WTC11 (cell line): ENCODE measurements at regions not wholly inside any gene's neighbourhood (a gene's known extent, or its start where the extent isn't known, plus 50 kb on each side); places are given as distances from the start of the nearest gene placed in this dataset.

Experiments
- ATAC-seq: fragments of 200-7000 bp; cut with Tn5 transposase; 2 replicates; pipeline ENCODE4 v1.10.0; 2021; ENCODE audit warnings: mild to moderate bottlenecking, moderate library complexity
- CTCF ChIA-PET: fragments of 300-600 bp; sonication (Branson Sonifier 250); formaldehyde crosslinking; loops from one replicate; lab custom pipeline; 2021; ENCODE audit warnings: antibody characterized with exemption; lab: Charles Lee
- POLR2A ChIA-PET: fragments of 350-600 bp; sonication (Branson Sonifier 250); formaldehyde crosslinking; loops from one replicate; lab custom pipeline; 2021; ENCODE audit warnings: antibody characterized with exemption; lab: Charles Lee
- DNase-seq: peaks from one replicate; pipeline ENCODE4 v3.0.0; 2021; ENCODE audit warnings: low spot score
- H3K27ac Mint-ChIP-seq: 2 replicates; pipeline ENCODE4 v1.8.0; 2021; ENCODE audit warnings: mixed read lengths
- H3K27me3 Mint-ChIP-seq: 2 replicates; pipeline ENCODE4 v1.8.0; 2021; ENCODE audit warnings: low read depth, mild to moderate bottlenecking, moderate library complexity, mixed read lengths
- H3K36me3 Mint-ChIP-seq: 2 replicates; pipeline ENCODE4 v1.8.0; 2021; ENCODE audit warnings: mixed read lengths
- H3K4me1 Mint-ChIP-seq: 2 replicates; pipeline ENCODE4 v1.8.0; 2022; ENCODE audit warnings: mixed read lengths
- H3K4me3 Mint-ChIP-seq: 2 replicates; pipeline ENCODE4 v1.8.0; 2021; ENCODE audit warnings: mild to moderate bottlenecking, moderate library complexity, mixed read lengths
- H3K9me3 Mint-ChIP-seq: 2 replicates; pipeline ENCODE4 v1.8.0; 2021; ENCODE audit warnings: mixed read lengths
- ATF1 ChIP-seq: sonication (generic); formaldehyde crosslinking; IDR thresholded peaks from 2 replicates; pipeline ENCODE4 v1.8.1; 2023; ENCODE audit warnings: mild to moderate bottlenecking, moderate library complexity, missing genetic modification reagents
- CREB1 ChIP-seq: sonication (generic); formaldehyde crosslinking; IDR thresholded peaks from 2 replicates; pipeline ENCODE4 v1.8.0; 2023; ENCODE audit warnings: mild to moderate bottlenecking, missing genetic modification reagents
- E2F5 ChIP-seq: sonication (generic); formaldehyde crosslinking; IDR thresholded peaks from 2 replicates; pipeline ENCODE4 v1.8.1; 2022; ENCODE audit warnings: mild to moderate bottlenecking, moderate library complexity, missing genetic modification reagents
- ERG ChIP-seq: fragments of 250-450 bp; sonication (Bioruptor Pico); IDR thresholded peaks from 2 replicates; pipeline ENCODE4 v1.8.0; 2021; ENCODE audit warnings: mild to moderate bottlenecking
- FOXP1 ChIP-seq: sonication (generic); formaldehyde crosslinking; IDR thresholded peaks from 2 replicates; pipeline ENCODE4 v1.8.0; 2022; ENCODE audit warnings: missing genetic modification reagents, mild to moderate bottlenecking, moderate library complexity, borderline replicate concordance
- FOXP4 ChIP-seq: sonication (generic); formaldehyde crosslinking; IDR thresholded peaks from 2 replicates; pipeline ENCODE4 v1.8.0; 2022; ENCODE audit warnings: mild to moderate bottlenecking, missing genetic modification reagents
- GABPB1 ChIP-seq: sonication (generic); formaldehyde crosslinking; IDR thresholded peaks from 2 replicates; pipeline ENCODE4 v1.8.1; 2023; ENCODE audit warnings: mild to moderate bottlenecking, missing genetic modification reagents
- HMGA2 ChIP-seq: fragments of 250-450 bp; sonication (Bioruptor Pico); IDR thresholded peaks from 2 replicates; pipeline ENCODE4 v1.4.0; 2021; ENCODE audit warnings: mild to moderate bottlenecking, moderate library complexity
- IRF1 ChIP-seq: sonication (generic); formaldehyde crosslinking; IDR thresholded peaks from 2 replicates; pipeline ENCODE4 v1.8.0; 2023; ENCODE audit warnings: missing genetic modification reagents
- JAZF1 ChIP-seq: fragments of 250-450 bp; sonication (Bioruptor Pico); IDR thresholded peaks from 2 replicates; pipeline ENCODE4 v1.9.0; 2021; ENCODE audit warnings: moderate library complexity, mild to moderate bottlenecking, inconsistent platforms
- NFATC4 ChIP-seq: fragments of 250-450 bp; sonication (Bioruptor Pico); IDR thresholded peaks from 2 replicates; pipeline ENCODE4 v1.9.0; 2021; ENCODE audit warnings: mild to moderate bottlenecking
- NR1H2 ChIP-seq: sonication (generic); formaldehyde crosslinking; IDR thresholded peaks from 2 replicates; pipeline ENCODE4 v1.9.0; 2021; ENCODE audit warnings: mild to moderate bottlenecking, moderate library complexity, missing genetic modification reagents
- NR3C1 ChIP-seq: sonication (generic); formaldehyde crosslinking; conservative IDR thresholded peaks from 2 replicates; pipeline ENCODE4 v1.8.1; 2023; ENCODE audit warnings: low read depth, mild to moderate bottlenecking, missing genetic modification reagents
- RORB ChIP-seq: fragments of 250-450 bp; sonication (Bioruptor Pico); IDR thresholded peaks from 2 replicates; pipeline ENCODE4 v1.9.0; 2021; ENCODE audit warnings: mild to moderate bottlenecking
- TEAD1 ChIP-seq: sonication (generic); formaldehyde crosslinking; IDR thresholded peaks from 2 replicates; pipeline ENCODE4 v1.8.0; 2022; ENCODE audit warnings: mild to moderate bottlenecking, missing genetic modification reagents
- TP53 ChIP-seq: sonication (generic); formaldehyde crosslinking; IDR thresholded peaks from 2 replicates; pipeline ENCODE4 v1.8.1; 2023; ENCODE audit warnings: mild to moderate bottlenecking, missing genetic modification reagents
- USF1 ChIP-seq: sonication (generic); formaldehyde crosslinking; IDR thresholded peaks from 2 replicates; pipeline ENCODE4 v1.8.0; 2022; ENCODE audit warnings: mild to moderate bottlenecking, missing genetic modification reagents
- USF2 ChIP-seq: sonication (generic); formaldehyde crosslinking; IDR thresholded peaks from 2 replicates; pipeline ENCODE4 v1.8.1; 2023; ENCODE audit warnings: mild to moderate bottlenecking, missing genetic modification reagents, moderate library complexity
- ZNF121 ChIP-seq: sonication (generic); formaldehyde crosslinking; IDR thresholded peaks from 2 replicates; pipeline ENCODE4 v1.8.0; 2023; ENCODE audit warnings: missing genetic modification reagents
- ZNF232 ChIP-seq: sonication (generic); formaldehyde crosslinking; IDR thresholded peaks from 2 replicates; pipeline ENCODE4 v1.8.0; 2022; ENCODE audit warnings: mild to moderate bottlenecking, missing genetic modification reagents

- Mint-ChIP-seq H3K27ac (no peak overlapping the region), H3K4me3 (no peak overlapping the region)
- POLR2A ChIA-PET: no interaction called here
- no peak for TF ChIP-seq USF1 (CRISPR knock-in tag)
- no peak for TF ChIP-seq FOXP4 (CRISPR knock-in tag)
- TF ChIP-seq E2F5 (CRISPR knock-in tag): no peak
- TF ChIP-seq NFATC4 (CRISPR knock-in tag): no peak
- no peak for TF ChIP-seq USF2 (CRISPR knock-in tag)
- no peak for TF ChIP-seq NR1H2
- TF ChIP-seq, all 79 proteins: peak for 0
- Mint-ChIP-seq H3K36me3 (no peaks in the 10 kb centered on the region), H3K9me3 (no peaks in the 10 kb centered on the region), H3K4me1 (peaks cover 6% of the 10 kb centered on the region), H3K27me3 (no peaks in the 10 kb centered on the region)
- CTCF ChIA-PET: no interaction called here
- DNase-seq (no peak), ATAC-seq (no peak)
These were observed 85.4 kb upstream of the ZEB2 start for GRCh38 chr2:144605231-144605840.

- no peaks in the 10 kb centered on the region for H3K9me3 Mint-ChIP-seq
- ChIA-PET POLR2A (no interaction called here), CTCF (no interaction called here)
- DNase-seq: no peak
- H3K4me1 Mint-ChIP-seq: peaks cover under 1% of the 10 kb centered on the region; the same call in 1 of the 2 replicates
- no peaks in the 10 kb centered on the region for H3K27me3 Mint-ChIP-seq
- ATAC-seq: no peak
- no peak overlapping the region for H3K4me3 Mint-ChIP-seq
- no peak overlapping the region for H3K27ac Mint-ChIP-seq
- TF ChIP-seq USF2 (CRISPR knock-in tag) (no peak), TP53 (no peak), TEAD1 (CRISPR knock-in tag) (no peak), ZNF232 (no peak), FOXP1 (CRISPR knock-in tag) (no peak), ERG (CRISPR knock-in tag) (no peak)
- TF ChIP-seq, all 79 proteins: peak for 0
- H3K36me3 Mint-ChIP-seq: no peaks in the 10 kb centered on the region
These were observed 83.4 kb upstream of the ZEB2 start for GRCh38 chr2:144603334-144603733.

GRCh38 chr2:144598906-144599305 is 79.0 kb upstream of the ZEB2 start:
- H3K27me3 Mint-ChIP-seq: no peaks in the 10 kb centered on the region
- no peak for DNase-seq
- ChIA-PET POLR2A (no interaction called here), CTCF (no interaction called here)
- no peaks in the 10 kb centered on the region for H3K9me3 Mint-ChIP-seq
- no peak overlapping the region for H3K4me3 Mint-ChIP-seq
- no peaks in the 10 kb centered on the region for H3K36me3 Mint-ChIP-seq
- no peak for ATAC-seq
- TF ChIP-seq NR3C1 (CRISPR knock-in tag) (no peak), RORB (no peak), E2F5 (CRISPR knock-in tag) (no peak), ZNF121 (CRISPR knock-in tag) (no peak), HMGA2 (CRISPR knock-in tag) (no peak), IRF1 (no peak), CREB1 (CRISPR knock-in tag) (no peak), ATF1 (no peak), GABPB1 (CRISPR knock-in tag) (no peak), JAZF1 (no peak), ZNF232 (no peak), TP53 (no peak)
- H3K27ac Mint-ChIP-seq: no peak overlapping the region
- peaks cover 30% of the 10 kb centered on the region for H3K4me1 Mint-ChIP-seq
